Activated effector memory CD4-positive, alpha-beta T cell treated with Interleukin-2 at 50 U/mL for 16 hours (primary cell): ENCODE measurements at regions not wholly inside any gene's neighbourhood (a gene's known extent, or its start where the extent isn't known, plus 50 kb on each side); places are given as distances from the start of the nearest gene placed in this dataset.

Experiments used
- DNase-seq: peaks from one replicate; pipeline ENCODE4 v3.0.0-alpha.2; 2020

GRCh38 chrX:20861113-20861512 is 513.1 kb upstream of the CNKSR2 start:
- no peak for DNase-seq

GRCh38 chrX:20857746-20858145 is 516.5 kb upstream of the CNKSR2 start:
- no peak for DNase-seq

DNA sequence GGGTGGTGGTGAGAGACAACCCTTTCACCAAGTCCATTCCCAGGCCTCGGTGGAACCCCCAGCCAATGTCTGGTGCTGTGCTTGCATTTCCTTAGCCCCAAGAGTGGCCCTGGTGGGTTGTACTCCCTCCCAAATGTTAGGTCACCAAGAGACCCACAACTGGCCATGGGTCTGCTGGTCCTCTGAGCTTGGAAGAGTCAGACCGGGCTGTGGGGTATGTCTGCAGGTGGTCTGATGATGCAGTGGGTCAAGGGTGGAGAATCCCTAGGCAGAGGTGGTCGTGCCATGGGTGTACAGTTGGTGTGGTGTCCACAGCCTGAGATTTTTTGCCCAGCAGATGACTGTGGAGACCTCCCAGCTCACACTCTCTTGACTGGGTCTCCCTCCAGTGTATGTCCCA is 535.7 kb upstream of the CNKSR2 start:
- DNase-seq, result no peak

DNA sequence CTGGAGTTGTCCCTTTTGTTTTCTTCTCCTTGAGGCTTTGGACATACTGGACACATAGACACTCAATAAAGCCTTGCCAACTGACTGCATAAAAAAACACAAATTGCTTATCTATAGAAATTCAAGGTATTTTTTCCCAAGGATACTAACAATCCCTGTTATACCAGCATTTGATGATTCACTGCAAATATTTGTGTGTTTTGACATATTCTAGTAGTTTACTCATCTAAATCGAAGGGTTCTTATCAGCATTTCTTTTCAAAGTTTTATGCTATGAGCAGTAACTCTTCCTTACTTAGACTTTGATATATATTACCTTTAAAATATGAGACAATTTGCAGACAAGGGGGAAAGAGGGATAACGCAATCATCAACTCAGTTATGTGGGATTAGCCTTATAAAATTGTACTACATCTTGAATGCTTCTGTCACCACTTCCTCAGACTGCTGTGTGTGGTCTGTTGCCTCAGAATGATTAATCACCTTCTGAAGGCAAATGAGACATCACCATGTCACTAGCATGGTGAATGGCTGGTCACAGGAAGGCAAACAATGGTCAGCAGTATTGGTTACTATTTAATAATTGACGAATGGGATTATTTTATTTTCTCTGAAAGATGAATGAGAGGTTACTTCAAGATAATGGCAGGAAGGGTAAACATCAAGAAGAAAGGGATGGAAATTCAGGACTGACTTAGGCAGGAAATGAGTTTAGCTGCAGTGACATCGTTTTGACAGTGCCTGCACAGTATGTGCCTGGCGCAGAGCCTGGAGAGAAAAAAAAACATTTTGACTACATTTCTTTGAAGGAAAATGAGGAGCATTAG is 544.3 kb upstream of the CNKSR2 start:
- DNase-seq, result no peak

- DNase-seq, result no peak
Observed at GRCh38 chrX:20825984-20826383, 548.2 kb upstream of the CNKSR2 start.

GRCh38 chrX:20803971-20804370 is 537.3 kb upstream of the RPS6KA3 start:
- DNase-seq, result no peak

- no peak for DNase-seq
Observed at GRCh38 chrX:20802036-20802435, 535.3 kb upstream of the RPS6KA3 start.

GRCh38 chrX:20796450-20796849 is 529.7 kb upstream of the RPS6KA3 start:
- DNase-seq, result no peak

GRCh38 chrX:20789103-20789502 is 522.4 kb upstream of the RPS6KA3 start:
- no peak for DNase-seq

GRCh38 chrX:20767346-20767745 is 500.6 kb upstream of the RPS6KA3 start:
- no peak for DNase-seq

DNA sequence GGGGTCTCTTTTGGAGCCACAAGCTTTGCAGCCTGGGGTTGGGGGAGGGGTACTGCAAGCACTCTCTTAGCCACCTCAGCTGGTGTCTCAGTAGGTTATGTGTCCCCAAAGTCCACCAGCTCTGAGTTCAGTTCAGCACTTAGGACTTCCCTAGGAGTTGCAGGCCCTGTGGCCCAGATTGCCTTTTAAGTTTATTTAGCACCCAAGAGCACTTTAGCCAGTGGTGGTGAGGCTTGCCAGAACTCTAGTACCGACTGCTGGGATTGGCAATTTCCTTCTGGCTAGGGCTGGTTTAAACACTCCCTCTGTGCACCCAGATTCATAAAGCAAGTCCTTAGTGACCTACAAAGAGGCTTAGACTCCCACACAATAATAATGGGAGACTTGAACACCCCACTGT is 489.9 kb upstream of the RPS6KA3 start:
- no peak for DNase-seq

GRCh38 chrX:20753076-20753475 is 486.4 kb upstream of the RPS6KA3 start:
- DNase-seq, result no peak

DNA sequence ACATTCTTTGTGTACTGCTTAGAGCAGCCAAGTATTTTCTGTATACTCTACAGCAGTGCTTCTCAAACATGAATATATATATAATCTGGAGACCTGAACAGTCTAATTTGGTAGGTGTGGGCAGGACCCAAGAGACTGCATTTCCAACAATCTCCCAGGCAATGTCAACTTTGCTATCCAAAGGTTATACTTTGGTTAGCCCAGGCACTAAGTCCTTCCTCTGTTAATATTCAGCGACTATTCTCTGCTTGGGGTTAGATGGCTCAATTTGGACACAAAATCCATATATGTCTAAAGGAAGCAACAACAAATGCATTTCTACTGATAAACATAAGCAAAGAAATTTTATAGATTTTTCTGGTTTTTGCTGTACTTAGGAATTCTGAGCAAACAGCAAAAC is 480.0 kb upstream of the RPS6KA3 start:
- no peak for DNase-seq

DNA sequence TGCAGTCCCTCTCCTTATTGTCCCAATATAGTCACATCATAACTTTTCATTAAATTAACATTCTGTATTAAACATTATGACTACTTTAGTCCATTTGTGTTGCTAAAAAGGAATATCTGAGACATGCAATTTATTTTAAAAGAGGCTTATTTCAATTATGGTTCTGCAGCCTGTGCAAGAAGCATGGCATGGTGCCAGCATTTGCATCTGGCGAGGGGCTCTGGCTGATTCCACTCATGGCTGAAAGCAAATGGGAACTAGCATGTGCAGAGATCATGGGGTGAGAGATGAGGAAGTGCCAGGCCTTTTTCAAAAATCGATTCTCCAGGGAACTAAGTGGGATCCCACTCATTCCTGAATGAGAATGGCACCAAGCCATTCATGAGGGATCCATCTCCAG is 476.3 kb upstream of the RPS6KA3 start:
- no peak for DNase-seq

- no peak for DNase-seq
Observed at GRCh38 chrX:20742106-20742505, 475.4 kb upstream of the RPS6KA3 start.

- DNase-seq, result no peak
Observed at GRCh38 chrX:20740443-20740842, 473.7 kb upstream of the RPS6KA3 start.

GRCh38 chrX:20739038-20739745 is 472.5 kb upstream of the RPS6KA3 start:
- DNase-seq, result no peak

DNA sequence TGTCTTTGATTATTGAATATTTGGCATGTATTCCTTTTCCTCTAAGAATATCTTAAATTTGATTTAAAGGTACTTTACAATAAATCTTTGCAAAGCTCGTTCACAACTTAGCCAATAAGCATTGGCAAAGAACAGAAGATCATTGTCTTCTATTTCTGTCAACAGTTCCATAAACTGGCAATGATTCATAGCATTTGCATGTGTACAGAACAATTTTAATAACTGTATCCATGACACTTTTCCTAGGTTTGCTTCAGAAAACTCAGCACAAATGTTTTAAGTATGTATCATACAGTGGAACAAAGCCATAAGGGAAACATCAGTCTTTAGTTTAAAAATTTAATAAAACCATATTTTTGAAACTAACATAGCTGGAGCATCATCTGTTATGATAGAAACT is 462.7 kb upstream of the RPS6KA3 start:
- no peak for DNase-seq

DNA sequence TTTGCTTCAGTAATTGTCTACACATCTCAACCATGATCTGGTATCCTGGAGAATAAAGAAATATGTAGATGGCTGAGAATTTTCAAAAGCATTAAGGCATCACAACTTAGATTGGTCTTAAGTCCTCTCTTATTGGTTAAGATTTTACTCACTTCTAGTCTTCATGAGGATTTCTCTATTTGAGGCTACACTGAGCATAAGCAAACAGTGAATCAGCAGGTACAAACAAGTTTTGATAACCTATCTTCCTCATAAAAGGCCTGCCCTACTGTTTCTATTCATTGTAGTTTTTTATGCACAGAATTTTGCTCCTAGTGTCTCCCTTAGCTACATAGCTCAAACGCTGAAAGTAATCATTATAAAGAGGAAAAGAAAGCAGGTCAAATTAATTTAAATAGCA is 460.7 kb upstream of the RPS6KA3 start:
- DNase-seq, result no peak

GRCh38 chrX:20720954-20721626 is 454.4 kb upstream of the RPS6KA3 start:
- no peak for DNase-seq

GRCh38 chrX:20718592-20719380 is 452.1 kb upstream of the RPS6KA3 start:
- no peak for DNase-seq

DNA sequence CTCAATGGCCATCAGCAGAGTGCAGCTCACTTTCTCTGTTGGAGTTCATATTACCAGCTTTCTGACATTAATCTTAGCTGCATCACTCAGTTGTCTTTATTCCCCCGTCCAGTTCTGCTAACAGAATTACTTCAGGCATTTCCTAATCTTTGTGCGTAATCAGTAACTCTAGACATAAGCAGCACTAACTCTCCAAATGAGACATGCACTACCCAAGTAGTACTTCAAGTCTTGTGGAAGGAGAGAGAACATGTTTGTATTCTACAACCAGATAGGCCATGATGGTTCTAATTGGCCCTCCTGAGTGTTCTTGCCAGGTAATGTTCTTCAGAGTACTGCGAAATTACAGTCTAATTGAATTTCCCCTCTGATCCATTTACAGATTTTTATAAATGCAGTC is 448.5 kb upstream of the RPS6KA3 start:
- no peak for DNase-seq

- no peak for DNase-seq
Observed at GRCh38 chrX:20712811-20713210, 446.1 kb upstream of the RPS6KA3 start.
